SU-DHL-6 (cell line): ENCODE measurements at regions not wholly inside any gene's neighbourhood (a gene's known extent, or its start where the extent isn't known, plus 50 kb on each side); places are given as distances from the start of the nearest gene placed in this dataset.

Experiments used
- H2AFZ ChIP-seq: fragments of 200-600 bp; sonication (generic); 2 replicates; pipeline ENCODE4 v1.6.1; 2014; ENCODE audit warnings: low read depth, mild to moderate bottlenecking, moderate library complexity, mixed read lengths, antibody characterized with exemption, low read length; ENCODE audit not compliant: severe bottlenecking
- H3F3A ChIP-seq: fragments of 200-600 bp; shearing (Covaris generic); 2 replicates; pipeline ENCODE4 v1.6.0; 2016; ENCODE audit warnings: antibody characterized with exemption, mild to moderate bottlenecking; ENCODE audit not compliant: insufficient read depth
- H3K27ac ChIP-seq: fragments of 200-600 bp; sonication (generic); 2 replicates; pipeline ENCODE4 v1.5.1; 2016; ENCODE audit warnings: low read depth, mild to moderate bottlenecking, low read length, moderate library complexity, mixed read lengths
- H3K27me3 ChIP-seq: fragments of 200-600 bp; sonication (generic), shearing (Covaris generic); 2 replicates; pipeline ENCODE4 v1.6.0; 2014; ENCODE audit warnings: mild to moderate bottlenecking, low read length
- H3K36me3 ChIP-seq: fragments of 200-600 bp; sonication (generic); 2 replicates; pipeline ENCODE4 v1.6.1; 2014; ENCODE audit warnings: mild to moderate bottlenecking, low read length, mixed read lengths
- H3K4me2 ChIP-seq: fragments of 300-600, 200-600 bp; shearing (Covaris generic), sonication (generic); 2 replicates; pipeline ENCODE4 v1.6.0; 2014; ENCODE audit warnings: low read length, low read depth, mild to moderate bottlenecking; ENCODE audit not compliant: poor library complexity, severe bottlenecking
- H3K4me3 ChIP-seq: fragments of 200-600 bp; sonication (generic); 2 replicates; pipeline ENCODE4 v1.5.1; 2014; ENCODE audit warnings: antibody characterized with exemption, low read length, mild to moderate bottlenecking, mixed read lengths; ENCODE audit not compliant: insufficient read depth, poor library complexity, severe bottlenecking
- H3K79me2 ChIP-seq: fragments of 200-600 bp; sonication (generic); 2 replicates; pipeline ENCODE4 v1.6.1; 2014; ENCODE audit warnings: mild to moderate bottlenecking, low read length, moderate library complexity; ENCODE audit not compliant: insufficient read depth
- H3K9ac ChIP-seq: fragments of 200-600 bp; sonication (generic); 2 replicates; pipeline ENCODE4 v1.7.0; 2014; ENCODE audit warnings: mild to moderate bottlenecking, low read length
- H3K9me2 ChIP-seq: fragments of 200-600 bp; sonication (generic); replicated peaks from 2 replicates; pipeline ENCODE4 v1.6.1; 2014; ENCODE audit warnings: low read length; ENCODE audit not compliant: insufficient read depth
- H3K9me3 ChIP-seq: fragments of 200-600 bp; sonication (generic); 2 replicates; pipeline ENCODE4 v1.6.1; 2014; ENCODE audit warnings: low read length, mixed read lengths; ENCODE audit not compliant: insufficient read depth
- H4K20me1 ChIP-seq: fragments of 200-600 bp; sonication (generic); 2 replicates; pipeline ENCODE4 v1.6.1; 2014; ENCODE audit warnings: low read depth, mild to moderate bottlenecking, antibody characterized with exemption, low read length, moderate library complexity, mixed read lengths
- EZH2phosphoT487 ChIP-seq: fragments of 200-600 bp; sonication (generic), shearing (Covaris generic); conservative IDR thresholded peaks from 2 replicates; pipeline ENCODE4 v1.6.1; 2018; ENCODE audit warnings: mild to moderate bottlenecking, antibody characterized with exemption, low read length, moderate library complexity, mixed read lengths
- TF ChIP-seq, protein P1 (sequence below): fragments of 200-600 bp; sonication (generic); IDR thresholded peaks from one replicate; pipeline ENCODE4 v1.5.1; 2017; ENCODE audit warnings: antibody characterized with exemption, mild to moderate bottlenecking, low read length, moderate library complexity; ENCODE audit not compliant: insufficient read depth, poor library complexity, severe bottlenecking

DNA sequence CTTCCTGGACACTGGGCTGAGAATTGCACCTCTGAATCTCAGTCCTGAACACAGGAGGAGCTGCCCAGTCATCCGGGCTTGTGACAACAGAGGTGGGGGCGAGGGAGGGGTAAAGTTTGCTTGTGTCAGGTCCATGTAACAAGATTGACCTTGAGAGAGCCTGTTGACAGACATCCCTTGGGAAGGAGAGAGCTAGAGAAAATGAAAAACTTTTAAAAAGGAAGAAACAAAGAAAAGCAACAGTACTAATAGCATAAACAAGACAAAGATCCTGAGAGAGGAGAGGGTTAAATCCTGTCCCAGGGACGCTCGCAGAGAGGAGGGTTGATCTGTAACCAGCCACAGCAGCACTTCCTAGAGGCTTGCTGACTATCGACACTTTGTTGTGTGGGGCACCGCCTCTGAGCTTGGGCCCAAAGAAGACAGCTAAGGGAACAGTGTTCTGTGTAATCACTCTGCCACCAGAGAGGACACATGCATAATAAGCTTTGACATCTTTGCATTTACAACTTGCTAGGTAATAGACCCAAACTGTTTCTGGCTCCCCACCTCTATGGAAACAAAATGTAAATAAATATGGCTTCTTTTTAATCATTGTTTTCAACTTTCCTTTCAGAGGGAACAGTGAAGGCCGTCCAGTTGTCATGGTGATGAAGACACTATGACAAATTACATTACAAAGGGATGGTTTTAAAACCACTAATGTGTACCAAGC, 363.7 kb downstream of the CSNK1G3 start:
- no peak overlapping the region for H3K4me2 ChIP-seq
- no peaks in the 10 kb centered on the region for H4K20me1 ChIP-seq
- no peaks in the 10 kb centered on the region for H3K79me2 ChIP-seq
- no peaks in the 10 kb centered on the region for H3K9me2 ChIP-seq
- H3K27me3 ChIP-seq: no peaks in the 10 kb centered on the region
- no peak overlapping the region for H2AFZ ChIP-seq
- TF ChIP-seq EZH2phosphoT487: no peak
- TF ChIP-seq, protein P1, sequence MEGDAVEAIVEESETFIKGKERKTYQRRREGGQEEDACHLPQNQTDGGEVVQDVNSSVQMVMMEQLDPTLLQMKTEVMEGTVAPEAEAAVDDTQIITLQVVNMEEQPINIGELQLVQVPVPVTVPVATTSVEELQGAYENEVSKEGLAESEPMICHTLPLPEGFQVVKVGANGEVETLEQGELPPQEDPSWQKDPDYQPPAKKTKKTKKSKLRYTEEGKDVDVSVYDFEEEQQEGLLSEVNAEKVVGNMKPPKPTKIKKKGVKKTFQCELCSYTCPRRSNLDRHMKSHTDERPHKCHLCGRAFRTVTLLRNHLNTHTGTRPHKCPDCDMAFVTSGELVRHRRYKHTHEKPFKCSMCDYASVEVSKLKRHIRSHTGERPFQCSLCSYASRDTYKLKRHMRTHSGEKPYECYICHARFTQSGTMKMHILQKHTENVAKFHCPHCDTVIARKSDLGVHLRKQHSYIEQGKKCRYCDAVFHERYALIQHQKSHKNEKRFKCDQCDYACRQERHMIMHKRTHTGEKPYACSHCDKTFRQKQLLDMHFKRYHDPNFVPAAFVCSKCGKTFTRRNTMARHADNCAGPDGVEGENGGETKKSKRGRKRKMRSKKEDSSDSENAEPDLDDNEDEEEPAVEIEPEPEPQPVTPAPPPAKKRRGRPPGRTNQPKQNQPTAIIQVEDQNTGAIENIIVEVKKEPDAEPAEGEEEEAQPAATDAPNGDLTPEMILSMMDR: no peak
- no peaks in the 10 kb centered on the region for H3K36me3 ChIP-seq
- H3F3A ChIP-seq: no peaks in the 10 kb centered on the region
- no peak overlapping the region for H3K4me3 ChIP-seq
- H3K9ac ChIP-seq: no peak overlapping the region
- H3K9me3 ChIP-seq: no peaks in the 10 kb centered on the region
- H3K27ac ChIP-seq: no peak overlapping the region

DNA sequence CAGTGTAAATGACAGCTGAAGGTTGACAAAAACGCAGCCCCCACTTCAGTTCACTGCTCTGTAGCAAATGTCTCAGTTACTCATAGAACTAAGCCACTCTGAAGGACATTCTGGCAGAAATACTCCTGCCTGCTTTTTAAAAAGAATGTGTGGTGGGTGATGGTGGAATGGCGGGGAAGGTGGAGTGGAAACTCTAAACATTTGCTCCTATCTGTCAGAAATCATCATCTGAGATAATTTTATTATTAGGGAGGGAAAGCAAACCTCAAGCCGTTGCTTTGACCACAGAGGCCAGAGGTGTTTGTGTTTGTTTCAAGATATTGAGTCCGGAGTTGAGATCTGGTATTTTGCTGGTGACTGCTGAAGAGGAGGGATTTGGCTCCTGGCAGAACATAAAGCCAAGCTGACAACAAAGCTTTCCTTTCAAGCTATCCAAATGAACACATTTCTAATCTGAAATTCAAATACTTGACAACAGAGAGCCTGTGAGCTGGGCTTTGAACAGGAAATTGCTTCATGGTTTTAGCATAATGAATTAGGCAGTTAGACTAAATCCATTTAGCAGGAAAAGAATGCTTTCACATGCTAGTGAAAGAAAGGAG, 362.7 kb downstream of the CSNK1G3 start:
- TF ChIP-seq EZH2phosphoT487: no peak
- TF ChIP-seq, protein P1: no peak
- no peaks in the 10 kb centered on the region for H3F3A ChIP-seq
- H3K27ac ChIP-seq: no peak overlapping the region
- H3K4me3 ChIP-seq: no peak overlapping the region
- no peaks in the 10 kb centered on the region for H3K9me3 ChIP-seq
- no peaks in the 10 kb centered on the region for H3K27me3 ChIP-seq
- no peak overlapping the region for H3K9ac ChIP-seq
- H3K4me2 ChIP-seq: no peak overlapping the region
- H3K36me3 ChIP-seq: no peaks in the 10 kb centered on the region
- no peaks in the 10 kb centered on the region for H4K20me1 ChIP-seq
- H3K9me2 ChIP-seq: no peaks in the 10 kb centered on the region
- H2AFZ ChIP-seq: no peak overlapping the region
- H3K79me2 ChIP-seq: no peaks in the 10 kb centered on the region

DNA sequence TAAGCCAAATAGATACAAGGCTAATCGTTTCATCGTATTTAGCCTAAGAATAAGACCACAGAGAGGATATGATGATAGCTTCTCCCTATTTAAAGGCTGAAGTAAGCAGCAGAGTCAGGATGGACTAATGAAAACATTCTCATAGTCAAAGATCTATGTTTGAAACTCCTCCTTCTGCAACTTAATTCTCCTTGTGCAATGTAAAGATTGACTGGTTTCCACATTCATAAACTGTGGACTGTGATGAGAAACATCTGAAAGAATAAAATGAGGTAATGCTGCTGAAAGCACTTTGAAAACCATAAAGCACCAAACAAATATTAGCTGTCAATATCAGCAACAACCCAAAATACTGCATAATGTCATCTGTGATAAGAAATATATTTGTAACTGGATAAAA, 361.9 kb downstream of the CSNK1G3 start:
- no peak overlapping the region for H3K9ac ChIP-seq

More for the DNA sequence above, 361.9 kb downstream of the CSNK1G3 start:
- no peak overlapping the region for H2AFZ ChIP-seq
- no peaks in the 10 kb centered on the region for H3K9me2 ChIP-seq
- no peaks in the 10 kb centered on the region for H4K20me1 ChIP-seq
- no peaks in the 10 kb centered on the region for H3K9me3 ChIP-seq
- no peak overlapping the region for H3K4me3 ChIP-seq
- no peak overlapping the region for H3K27ac ChIP-seq
- H3K27me3 ChIP-seq: no peaks in the 10 kb centered on the region
- H3K79me2 ChIP-seq: no peaks in the 10 kb centered on the region
- no peak overlapping the region for H3K4me2 ChIP-seq
- no peaks in the 10 kb centered on the region for H3K36me3 ChIP-seq
- no peak for TF ChIP-seq EZH2phosphoT487
- TF ChIP-seq, protein P1: no peak
- H3F3A ChIP-seq: no peaks in the 10 kb centered on the region
